ENCODE measurements at regions not wholly inside any gene's neighbourhood (a gene's known extent, or its start where the extent isn't known, plus 50 kb on each side); places are given as distances from the start of the nearest gene placed in this dataset.

DNA sequence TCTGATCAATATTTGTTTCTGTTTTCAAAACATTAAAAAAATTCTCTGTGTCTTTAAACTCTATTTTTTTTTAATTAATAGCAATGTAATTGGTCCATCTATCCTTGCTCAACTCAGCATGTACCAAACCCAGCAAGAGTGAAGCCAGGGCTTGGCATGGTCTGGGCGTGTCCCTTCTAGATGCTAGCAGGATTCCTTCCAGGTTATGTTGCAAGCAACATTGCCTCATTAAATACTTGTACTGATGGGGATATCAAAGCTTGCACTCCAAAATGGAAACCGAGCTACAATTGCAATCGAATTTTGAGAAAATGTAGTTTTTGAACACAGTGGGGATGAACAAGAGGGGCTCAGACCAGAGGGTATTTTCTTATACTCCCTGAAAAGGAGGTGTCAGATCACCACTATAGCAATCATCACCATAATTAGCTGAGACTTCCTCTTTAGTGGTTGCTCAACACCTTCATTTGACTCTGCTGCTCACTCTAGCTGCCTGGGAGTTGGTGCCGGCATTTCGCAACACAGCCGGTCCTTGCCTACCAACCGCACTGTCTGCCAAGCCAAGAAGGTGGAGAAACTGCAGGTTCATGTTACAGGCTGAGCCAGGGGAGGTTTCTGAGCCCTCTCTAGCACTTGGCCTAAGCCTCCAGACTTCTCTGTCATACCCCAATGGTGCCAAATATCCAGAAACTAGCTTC lies 67.8 kb upstream of the RALGAPA2 start:
- no peaks in the 10 kb centered on the region for H3K36me3 ChIP-seq (ENCODE audit: control insufficient read depth, insufficient read depth, low read length)
- Mint-ChIP-seq H3K27me3 (ENCODE audit: insufficient read depth, unreplicated experiment) (peaks cover 4% of the 10 kb centered on the region), H3K9me3 (ENCODE audit: unreplicated experiment) (no peaks in the 10 kb centered on the region), H3K27ac (ENCODE audit: unreplicated experiment) (no peak overlapping the region), H3K4me3 (ENCODE audit: unreplicated experiment) (no peak overlapping the region), H3K36me3 (ENCODE audit: insufficient read depth, unreplicated experiment) (no peaks in the 10 kb centered on the region), H3K4me1 (ENCODE audit: low read depth, unreplicated experiment) (no peaks in the 10 kb centered on the region)
- CTCF ChIA-PET = no interaction called here
- H3K4me3 ChIP-seq (ENCODE audit: low read depth, low read length) = no peak overlapping the region
- H3K4me1 ChIP-seq = no peaks in the 10 kb centered on the region
- DNase-seq = peak in 1 of 2 experiments; percentile 11
- H3K9me3 ChIP-seq = peaks cover 7% of the 10 kb centered on the region; the same call in 1 of the 2 replicates
- TF ChIP-seq, protein P1, sequence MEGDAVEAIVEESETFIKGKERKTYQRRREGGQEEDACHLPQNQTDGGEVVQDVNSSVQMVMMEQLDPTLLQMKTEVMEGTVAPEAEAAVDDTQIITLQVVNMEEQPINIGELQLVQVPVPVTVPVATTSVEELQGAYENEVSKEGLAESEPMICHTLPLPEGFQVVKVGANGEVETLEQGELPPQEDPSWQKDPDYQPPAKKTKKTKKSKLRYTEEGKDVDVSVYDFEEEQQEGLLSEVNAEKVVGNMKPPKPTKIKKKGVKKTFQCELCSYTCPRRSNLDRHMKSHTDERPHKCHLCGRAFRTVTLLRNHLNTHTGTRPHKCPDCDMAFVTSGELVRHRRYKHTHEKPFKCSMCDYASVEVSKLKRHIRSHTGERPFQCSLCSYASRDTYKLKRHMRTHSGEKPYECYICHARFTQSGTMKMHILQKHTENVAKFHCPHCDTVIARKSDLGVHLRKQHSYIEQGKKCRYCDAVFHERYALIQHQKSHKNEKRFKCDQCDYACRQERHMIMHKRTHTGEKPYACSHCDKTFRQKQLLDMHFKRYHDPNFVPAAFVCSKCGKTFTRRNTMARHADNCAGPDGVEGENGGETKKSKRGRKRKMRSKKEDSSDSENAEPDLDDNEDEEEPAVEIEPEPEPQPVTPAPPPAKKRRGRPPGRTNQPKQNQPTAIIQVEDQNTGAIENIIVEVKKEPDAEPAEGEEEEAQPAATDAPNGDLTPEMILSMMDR (IDR thresholded peaks at IDR 0.05; ENCODE audit: insufficient read depth in 1 of 2, low read depth in 1 of 2, low read length in 1 of 2, severe bottlenecking in 1 of 2, unreplicated experiment in 1 of 2) = no peak
- intact Hi-C loops (cut with micrococcal nuclease; ENCODE audit: unreplicated experiment) = no loop called here
- POLR2A ChIA-PET = no interaction called here
- no peaks in the 10 kb centered on the region for H3K27me3 ChIP-seq (replicated peaks; ENCODE audit: control insufficient read depth, insufficient read depth, low read length)
- BruUV-seq (replicated peaks) = no TSS peak

GRCh38 chr20:20778676-20779075 lies 66.2 kb upstream of the RALGAPA2 start:
- H3K9me3 Mint-ChIP-seq (ENCODE audit: unreplicated experiment) = no peaks in the 10 kb centered on the region
- no peak overlapping the region for H3K4me3 ChIP-seq (ENCODE audit: low read depth, low read length)
- H3K4me3 Mint-ChIP-seq (ENCODE audit: unreplicated experiment) = no peak overlapping the region
- H3K36me3 Mint-ChIP-seq (ENCODE audit: insufficient read depth, unreplicated experiment) = no peaks in the 10 kb centered on the region
- no TSS peak for BruUV-seq (replicated peaks)
- no peak for DNase-seq
- ChIA-PET CTCF (no interaction called here), POLR2A (no interaction called here)
- H3K4me1 Mint-ChIP-seq (ENCODE audit: low read depth, unreplicated experiment) = no peaks in the 10 kb centered on the region
- no peaks in the 10 kb centered on the region for H3K36me3 ChIP-seq (ENCODE audit: control insufficient read depth, insufficient read depth, low read length)
- H3K9me3 ChIP-seq = peaks cover 7% of the 10 kb centered on the region; the same call in 1 of the 2 replicates
- no peak overlapping the region for H3K27ac Mint-ChIP-seq (ENCODE audit: unreplicated experiment)
- peaks cover 5% of the 10 kb centered on the region for H3K27me3 Mint-ChIP-seq (ENCODE audit: insufficient read depth, unreplicated experiment)
- TF ChIP-seq, protein P1 (IDR thresholded peaks at IDR 0.05; ENCODE audit: insufficient read depth in 1 of 2, low read depth in 1 of 2, low read length in 1 of 2, severe bottlenecking in 1 of 2, unreplicated experiment in 1 of 2) = no peak
- H3K27me3 ChIP-seq (replicated peaks; ENCODE audit: control insufficient read depth, insufficient read depth, low read length) = no peaks in the 10 kb centered on the region
- intact Hi-C loops (cut with micrococcal nuclease; ENCODE audit: unreplicated experiment) = no loop called here
- H3K4me1 ChIP-seq = no peaks in the 10 kb centered on the region

GRCh38 chr20:20772497-20773085 lies 60.1 kb upstream of the RALGAPA2 start:
- H3K27me3 Mint-ChIP-seq (ENCODE audit: insufficient read depth, unreplicated experiment) = peaks cover 7% of the 10 kb centered on the region
- ChIA-PET CTCF (no interaction called here), POLR2A (no interaction called here)
- no peaks in the 10 kb centered on the region for H3K27me3 ChIP-seq (replicated peaks; ENCODE audit: control insufficient read depth, insufficient read depth, low read length)
- no peaks in the 10 kb centered on the region for H3K36me3 Mint-ChIP-seq (ENCODE audit: insufficient read depth, unreplicated experiment)
- no peak overlapping the region for H3K4me3 ChIP-seq (ENCODE audit: low read depth, low read length)
- intact Hi-C loops (cut with micrococcal nuclease; ENCODE audit: unreplicated experiment) = no loop called here
- TF ChIP-seq, protein P1 (IDR thresholded peaks at IDR 0.05; ENCODE audit: insufficient read depth in 1 of 2, low read depth in 1 of 2, low read length in 1 of 2, severe bottlenecking in 1 of 2, unreplicated experiment in 1 of 2) = no peak
- no peak for DNase-seq
- BruUV-seq (replicated peaks) = no TSS peak
- peaks cover 18% of the 10 kb centered on the region for H3K9me3 ChIP-seq
- peaks cover 12% of the 10 kb centered on the region for H3K9me3 Mint-ChIP-seq (ENCODE audit: unreplicated experiment)
- H3K36me3 ChIP-seq (ENCODE audit: control insufficient read depth, insufficient read depth, low read length) = no peaks in the 10 kb centered on the region
- H3K4me3 Mint-ChIP-seq (ENCODE audit: unreplicated experiment) = no peak overlapping the region
- no peaks in the 10 kb centered on the region for H3K4me1 Mint-ChIP-seq (ENCODE audit: low read depth, unreplicated experiment)
- H3K27ac Mint-ChIP-seq (ENCODE audit: unreplicated experiment) = no peak overlapping the region
- no peaks in the 10 kb centered on the region for H3K4me1 ChIP-seq
